ENCODE measurements at regions not wholly inside any gene's neighbourhood (a gene's known extent, or its start where the extent isn't known, plus 50 kb on each side); places are given as distances from the start of the nearest gene placed in this dataset.

DNA sequence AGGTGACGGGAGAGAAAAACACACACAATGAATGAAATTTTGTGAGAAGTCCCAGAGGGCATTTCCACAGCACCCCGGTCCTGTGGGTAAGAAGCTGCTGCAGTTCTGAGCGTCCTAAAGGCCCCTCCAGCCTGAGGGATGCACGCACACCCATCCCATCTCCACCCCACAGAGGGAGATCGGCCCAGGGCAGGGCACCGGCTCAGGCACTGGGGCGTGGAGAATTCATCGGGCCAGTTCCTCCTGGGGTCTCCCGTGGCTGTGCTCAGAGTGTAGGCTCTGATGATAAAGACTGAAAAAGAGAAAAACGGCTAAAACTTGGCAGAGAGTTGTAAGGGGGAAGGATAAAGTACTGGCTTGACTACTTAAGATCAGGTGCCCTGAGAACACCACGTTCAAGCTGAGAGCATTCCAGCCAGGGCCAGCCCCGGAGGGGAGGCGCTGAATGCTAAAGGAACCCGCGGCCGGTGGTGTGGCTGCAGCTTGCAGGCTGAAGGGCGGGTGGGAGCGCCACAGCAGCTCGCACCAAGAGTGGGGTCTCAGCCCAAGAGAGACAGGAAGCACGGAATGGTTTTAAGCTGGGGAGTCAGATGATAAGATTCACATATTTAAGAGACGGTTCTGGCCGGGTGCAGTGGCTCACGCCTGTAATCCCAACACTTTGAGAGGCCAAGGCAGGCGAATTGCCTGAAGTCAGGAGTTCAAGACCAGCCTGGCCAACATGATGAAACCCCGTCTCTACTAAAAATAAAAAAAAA is 121.9 kb upstream of the SPACA7 start:
- DNase-seq (ENCODE audit: low read depth), result no peak
- no peak overlapping the region for H3K4me3 Mint-ChIP-seq (ENCODE audit: unreplicated experiment)

DNA sequence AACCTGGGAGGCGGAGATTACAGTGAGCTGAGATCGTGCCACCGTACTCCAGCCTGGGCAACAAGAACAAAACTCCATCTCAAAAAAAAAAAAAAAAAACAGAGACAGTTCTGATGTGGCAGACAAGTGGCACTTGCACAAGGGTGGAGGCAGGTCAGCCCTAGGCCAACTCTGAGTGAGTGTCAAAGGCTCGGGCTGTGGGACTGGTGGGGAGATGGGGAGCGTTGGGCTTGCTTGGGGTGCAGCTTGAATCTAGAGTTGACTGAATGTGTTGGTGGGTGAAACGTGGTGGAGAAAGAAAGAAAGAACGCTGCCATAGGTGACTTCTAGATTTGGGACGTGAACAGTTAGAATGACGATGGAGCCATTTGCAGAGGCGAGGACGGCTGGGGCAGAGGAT is 121.3 kb upstream of the SPACA7 start:
- no peak overlapping the region for H3K4me3 Mint-ChIP-seq (ENCODE audit: unreplicated experiment)
- no peaks in the 10 kb centered on the region for H3K36me3 Mint-ChIP-seq (ENCODE audit: low read depth, unreplicated experiment)
- Histone ChIP-seq H4K20me1 (ENCODE audit: insufficient read depth, low read length) (no peaks in the 10 kb centered on the region), H3K27ac (ENCODE audit: low read depth, low read length) (no peak overlapping the region), H3K79me2 (ENCODE audit: insufficient read depth, low read length) (no peaks in the 10 kb centered on the region), H3K9ac (ENCODE audit: low read length) (no peak overlapping the region), H3K36me3 (ENCODE audit: insufficient read depth, low read length) (no peaks in the 10 kb centered on the region), H3K27me3 (ENCODE audit: insufficient read depth, low read length) (no peaks in the 10 kb centered on the region), H3K4me3 (ENCODE audit: insufficient read depth, low read depth, low read length) (no peak overlapping the region), H3K4me2 (ENCODE audit: low read length) (no peak overlapping the region), H2AFZ (ENCODE audit: low read depth, low read length) (no peak overlapping the region), H3K4me1 (ENCODE audit: insufficient read depth, low read length) (no peaks in the 10 kb centered on the region), H3K9me3 (ENCODE audit: insufficient read depth, low read depth, low read length) (peaks cover 14% of the 10 kb centered on the region)
- peaks cover 70% of the 10 kb centered on the region for H3K27me3 Mint-ChIP-seq (ENCODE audit: low read depth, unreplicated experiment)
- FAIRE-seq (no peak), DNase-seq (ENCODE audit: low read depth) (no peak)
- no peak overlapping the region for H3K27ac Mint-ChIP-seq (ENCODE audit: unreplicated experiment)
- peaks cover 4% of the 10 kb centered on the region for H3K9me3 Mint-ChIP-seq (ENCODE audit: unreplicated experiment)
- H3K4me1 Mint-ChIP-seq (ENCODE audit: low read depth, unreplicated experiment), result no peaks in the 10 kb centered on the region
- TF ChIP-seq EZH2 (IDR thresholded peaks at IDR 0.05; ENCODE audit: insufficient read depth, low read length), result no peak
- TF ChIP-seq, protein P1, sequence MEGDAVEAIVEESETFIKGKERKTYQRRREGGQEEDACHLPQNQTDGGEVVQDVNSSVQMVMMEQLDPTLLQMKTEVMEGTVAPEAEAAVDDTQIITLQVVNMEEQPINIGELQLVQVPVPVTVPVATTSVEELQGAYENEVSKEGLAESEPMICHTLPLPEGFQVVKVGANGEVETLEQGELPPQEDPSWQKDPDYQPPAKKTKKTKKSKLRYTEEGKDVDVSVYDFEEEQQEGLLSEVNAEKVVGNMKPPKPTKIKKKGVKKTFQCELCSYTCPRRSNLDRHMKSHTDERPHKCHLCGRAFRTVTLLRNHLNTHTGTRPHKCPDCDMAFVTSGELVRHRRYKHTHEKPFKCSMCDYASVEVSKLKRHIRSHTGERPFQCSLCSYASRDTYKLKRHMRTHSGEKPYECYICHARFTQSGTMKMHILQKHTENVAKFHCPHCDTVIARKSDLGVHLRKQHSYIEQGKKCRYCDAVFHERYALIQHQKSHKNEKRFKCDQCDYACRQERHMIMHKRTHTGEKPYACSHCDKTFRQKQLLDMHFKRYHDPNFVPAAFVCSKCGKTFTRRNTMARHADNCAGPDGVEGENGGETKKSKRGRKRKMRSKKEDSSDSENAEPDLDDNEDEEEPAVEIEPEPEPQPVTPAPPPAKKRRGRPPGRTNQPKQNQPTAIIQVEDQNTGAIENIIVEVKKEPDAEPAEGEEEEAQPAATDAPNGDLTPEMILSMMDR (IDR thresholded peaks at IDR 0.05; ENCODE audit: insufficient read depth, low read depth, low read length), result no peak

More for the DNA sequence above, 121.9 kb upstream of the SPACA7 start:
- H3K27me3 ChIP-seq (ENCODE audit: insufficient read depth, low read length), result no peaks in the 10 kb centered on the region
- H2AFZ ChIP-seq (ENCODE audit: low read depth, low read length), result no peak overlapping the region
- Mint-ChIP-seq H3K4me1 (ENCODE audit: low read depth, unreplicated experiment) (no peaks in the 10 kb centered on the region), H3K27me3 (ENCODE audit: low read depth, unreplicated experiment) (peaks cover 67% of the 10 kb centered on the region), H3K36me3 (ENCODE audit: low read depth, unreplicated experiment) (no peaks in the 10 kb centered on the region), H3K9me3 (ENCODE audit: unreplicated experiment) (peaks cover 4% of the 10 kb centered on the region), H3K27ac (ENCODE audit: unreplicated experiment) (no peak overlapping the region)
- H4K20me1 ChIP-seq (ENCODE audit: insufficient read depth, low read length), result no peaks in the 10 kb centered on the region
- no peak overlapping the region for H3K9ac ChIP-seq (ENCODE audit: low read length)
- no peak for TF ChIP-seq EZH2 (IDR thresholded peaks at IDR 0.05; ENCODE audit: insufficient read depth, low read length)
- TF ChIP-seq, protein P1 (IDR thresholded peaks at IDR 0.05; ENCODE audit: insufficient read depth, low read depth, low read length), result no peak
- no peak overlapping the region for H3K4me2 ChIP-seq (ENCODE audit: low read length)
- H3K9me3 ChIP-seq (ENCODE audit: insufficient read depth, low read depth, low read length), result peaks cover 14% of the 10 kb centered on the region
- H3K36me3 ChIP-seq (ENCODE audit: insufficient read depth, low read length), result no peaks in the 10 kb centered on the region
- FAIRE-seq, result no peak
- H3K4me1 ChIP-seq (ENCODE audit: insufficient read depth, low read length), result no peaks in the 10 kb centered on the region
- no peak overlapping the region for H3K4me3 ChIP-seq (ENCODE audit: insufficient read depth, low read depth, low read length)
- no peaks in the 10 kb centered on the region for H3K79me2 ChIP-seq (ENCODE audit: insufficient read depth, low read length)
- no peak overlapping the region for H3K27ac ChIP-seq (ENCODE audit: low read depth, low read length)

DNA sequence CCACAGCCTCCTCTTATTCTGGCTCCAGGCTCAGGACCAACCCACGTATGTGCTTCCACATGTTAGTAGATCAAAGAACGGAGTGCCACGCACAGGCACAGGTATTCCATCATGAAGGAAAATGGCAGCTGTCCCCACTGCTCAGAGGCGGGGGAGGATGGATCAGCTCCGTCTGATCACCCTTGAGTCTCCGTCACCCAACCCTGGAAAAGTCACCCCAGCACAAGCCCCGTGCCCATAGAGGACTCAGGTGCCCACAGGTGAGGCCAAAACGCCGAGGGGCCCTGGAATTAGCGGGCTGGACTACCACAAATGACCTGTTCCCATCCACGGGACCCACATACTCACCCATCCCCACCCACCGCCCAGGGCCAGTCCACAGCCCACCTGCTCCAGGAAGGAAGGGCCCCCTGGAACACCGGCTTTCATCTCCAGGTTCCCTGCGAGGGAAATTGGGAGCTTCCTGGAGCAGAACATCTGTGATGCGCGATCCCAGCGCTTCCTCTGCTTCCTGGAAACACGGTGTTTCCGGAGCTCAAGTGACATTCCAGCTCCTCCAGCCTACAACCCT is 120.5 kb upstream of the SPACA7 start:
- peaks cover 4% of the 10 kb centered on the region for H3K9me3 Mint-ChIP-seq (ENCODE audit: unreplicated experiment)
- Histone ChIP-seq H4K20me1 (ENCODE audit: insufficient read depth, low read length) (no peaks in the 10 kb centered on the region), H3K9me3 (ENCODE audit: insufficient read depth, low read depth, low read length) (peaks cover 12% of the 10 kb centered on the region), H2AFZ (ENCODE audit: low read depth, low read length) (no peak overlapping the region), H3K4me2 (ENCODE audit: low read length) (no peak overlapping the region), H3K27me3 (ENCODE audit: insufficient read depth, low read length) (no peaks in the 10 kb centered on the region), H3K27ac (ENCODE audit: low read depth, low read length) (no peak overlapping the region), H3K9ac (ENCODE audit: low read length) (no peak overlapping the region), H3K4me3 (ENCODE audit: insufficient read depth, low read depth, low read length) (no peak overlapping the region), H3K36me3 (ENCODE audit: insufficient read depth, low read length) (no peaks in the 10 kb centered on the region), H3K4me1 (ENCODE audit: insufficient read depth, low read length) (no peaks in the 10 kb centered on the region), H3K79me2 (ENCODE audit: insufficient read depth, low read length) (no peaks in the 10 kb centered on the region)
- FAIRE-seq, result no peak
- no peak overlapping the region for H3K4me3 Mint-ChIP-seq (ENCODE audit: unreplicated experiment)
- peaks cover 69% of the 10 kb centered on the region for H3K27me3 Mint-ChIP-seq (ENCODE audit: low read depth, unreplicated experiment)
- H3K36me3 Mint-ChIP-seq (ENCODE audit: low read depth, unreplicated experiment), result no peaks in the 10 kb centered on the region
- TF ChIP-seq, protein P1 (IDR thresholded peaks at IDR 0.05; ENCODE audit: insufficient read depth, low read depth, low read length), result no peak
- no peak for TF ChIP-seq EZH2 (IDR thresholded peaks at IDR 0.05; ENCODE audit: insufficient read depth, low read length)
- H3K27ac Mint-ChIP-seq (ENCODE audit: unreplicated experiment), result no peak overlapping the region
- no peak for DNase-seq (ENCODE audit: low read depth)
- no peaks in the 10 kb centered on the region for H3K4me1 Mint-ChIP-seq (ENCODE audit: low read depth, unreplicated experiment)

Measured in astrocyte (in vitro differentiated cells and primary cell).